ENCODE measurements at regions not wholly inside any gene's neighbourhood (a gene's known extent, or its start where the extent isn't known, plus 50 kb on each side); places are given as distances from the start of the nearest gene placed in this dataset.

DNA sequence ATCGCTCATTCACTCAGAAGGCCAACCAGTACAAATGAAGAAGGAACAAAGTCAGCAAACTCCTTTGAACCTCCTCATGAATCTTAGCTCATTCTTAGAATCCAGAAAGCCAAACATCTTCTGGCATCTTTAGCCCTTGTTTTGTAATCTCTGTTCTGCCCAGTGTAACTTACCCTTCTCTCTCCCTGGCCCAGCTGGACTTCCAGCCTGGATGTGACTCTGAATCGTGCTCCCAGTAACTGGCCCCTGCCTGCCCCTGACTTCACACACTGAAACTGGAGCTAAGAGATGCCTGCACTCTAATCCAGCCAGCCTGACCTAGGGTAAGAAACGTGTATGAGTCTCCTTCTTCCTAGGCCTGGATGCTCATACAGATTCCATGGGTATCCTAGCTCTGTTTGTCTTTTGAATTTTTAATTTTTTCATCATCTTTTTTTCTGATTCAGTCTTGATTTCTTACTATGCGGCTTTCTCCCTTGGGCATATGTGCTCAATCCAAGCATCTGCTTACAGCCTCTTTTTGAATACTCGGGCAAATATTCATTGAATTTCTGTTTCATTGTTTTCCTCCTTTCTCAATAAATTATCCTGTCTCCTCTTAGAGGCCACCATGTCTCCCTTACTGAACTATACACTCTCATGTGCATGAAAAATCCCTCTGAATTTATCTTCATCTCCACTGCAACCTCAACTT, 845.6 kb upstream of the AUTS2 start:
- Histone ChIP-seq H3K4me3 (no peak overlapping the region), H3K4me1 (no peaks in the 10 kb centered on the region), H3K36me3 (no peaks in the 10 kb centered on the region), H3K27me3 (peaks cover 0 to 2% of the 10 kb centered on the region in 2 donors), H3K27ac (no peak overlapping the region), H3K9me3 (no peaks in the 10 kb centered on the region)
- DNase-seq = peak in 1 of 2 donors; percentile 33
- intact Hi-C loops (cut with DNase I; ENCODE audit: low total_unique reads) = no loop called here
- TF ChIP-seq, protein P1, sequence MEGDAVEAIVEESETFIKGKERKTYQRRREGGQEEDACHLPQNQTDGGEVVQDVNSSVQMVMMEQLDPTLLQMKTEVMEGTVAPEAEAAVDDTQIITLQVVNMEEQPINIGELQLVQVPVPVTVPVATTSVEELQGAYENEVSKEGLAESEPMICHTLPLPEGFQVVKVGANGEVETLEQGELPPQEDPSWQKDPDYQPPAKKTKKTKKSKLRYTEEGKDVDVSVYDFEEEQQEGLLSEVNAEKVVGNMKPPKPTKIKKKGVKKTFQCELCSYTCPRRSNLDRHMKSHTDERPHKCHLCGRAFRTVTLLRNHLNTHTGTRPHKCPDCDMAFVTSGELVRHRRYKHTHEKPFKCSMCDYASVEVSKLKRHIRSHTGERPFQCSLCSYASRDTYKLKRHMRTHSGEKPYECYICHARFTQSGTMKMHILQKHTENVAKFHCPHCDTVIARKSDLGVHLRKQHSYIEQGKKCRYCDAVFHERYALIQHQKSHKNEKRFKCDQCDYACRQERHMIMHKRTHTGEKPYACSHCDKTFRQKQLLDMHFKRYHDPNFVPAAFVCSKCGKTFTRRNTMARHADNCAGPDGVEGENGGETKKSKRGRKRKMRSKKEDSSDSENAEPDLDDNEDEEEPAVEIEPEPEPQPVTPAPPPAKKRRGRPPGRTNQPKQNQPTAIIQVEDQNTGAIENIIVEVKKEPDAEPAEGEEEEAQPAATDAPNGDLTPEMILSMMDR (IDR thresholded peaks at IDR 0.05) = no peak

DNA sequence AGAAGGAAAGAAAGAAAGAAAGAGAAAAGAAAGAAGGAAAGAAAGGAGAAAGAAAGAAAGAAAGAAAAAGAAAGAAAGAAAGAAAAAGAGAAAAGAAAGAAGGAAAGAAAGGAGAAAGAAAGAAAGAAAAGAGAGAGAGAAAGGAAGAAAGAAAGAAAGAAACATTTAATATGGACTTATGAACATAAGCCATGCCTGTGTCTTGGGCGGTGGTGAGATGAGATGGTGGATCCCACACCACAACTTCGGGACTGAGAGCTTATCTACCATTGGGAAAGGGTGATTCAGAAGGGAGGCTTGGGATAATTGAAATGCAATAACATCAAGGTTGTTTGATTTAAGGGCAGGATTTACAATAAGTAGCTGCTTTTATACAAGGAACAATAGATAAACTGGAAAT, 843.9 kb upstream of the AUTS2 start:
- no peak for DNase-seq
- H3K4me3 ChIP-seq = no peak overlapping the region
- no peaks in the 10 kb centered on the region for H3K9me3 ChIP-seq
- TF ChIP-seq, protein P1 (IDR thresholded peaks at IDR 0.05) = no peak
- intact Hi-C loops (cut with DNase I; ENCODE audit: low total_unique reads) = no loop called here
- no peaks in the 10 kb centered on the region for H3K36me3 ChIP-seq
- no peak overlapping the region for H3K27ac ChIP-seq
- no peaks in the 10 kb centered on the region for H3K27me3 ChIP-seq
- no peaks in the 10 kb centered on the region for H3K4me1 ChIP-seq

DNA sequence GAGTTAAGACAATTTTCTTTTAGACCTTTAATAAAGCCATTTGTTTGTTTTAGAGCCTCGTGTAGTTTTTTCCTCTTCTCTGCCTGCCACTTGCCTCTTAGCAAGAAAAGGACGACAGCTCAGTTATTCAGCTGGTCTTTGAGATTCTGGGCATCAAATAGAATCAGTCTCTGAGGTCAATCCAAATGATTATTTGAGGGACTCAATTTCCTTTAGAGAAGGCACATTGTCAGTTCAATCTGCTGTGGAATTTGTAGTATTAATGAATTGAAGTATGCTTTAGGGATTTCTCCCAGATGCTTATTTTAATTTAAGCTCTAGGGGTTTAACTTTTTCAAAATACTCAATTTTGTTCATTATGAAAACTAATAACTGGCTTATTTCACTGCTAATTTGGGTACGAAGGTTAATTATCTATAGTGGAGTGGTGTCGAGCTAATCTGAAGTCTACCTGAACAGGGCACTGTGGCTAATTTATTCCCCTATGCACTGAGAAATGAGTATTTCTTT, 841.2 kb upstream of the AUTS2 start:
- H3K27ac ChIP-seq = no peak overlapping the region
- no peaks in the 10 kb centered on the region for H3K9me3 ChIP-seq
- no peaks in the 10 kb centered on the region for H3K4me1 ChIP-seq
- H3K27me3 ChIP-seq = no peaks in the 10 kb centered on the region
- no peak for DNase-seq
- H3K4me3 ChIP-seq = no peak overlapping the region
- no peaks in the 10 kb centered on the region for H3K36me3 ChIP-seq
- TF ChIP-seq, protein P1 (IDR thresholded peaks at IDR 0.05) = no peak
- intact Hi-C loops (cut with DNase I; ENCODE audit: low total_unique reads) = no loop called here

DNA sequence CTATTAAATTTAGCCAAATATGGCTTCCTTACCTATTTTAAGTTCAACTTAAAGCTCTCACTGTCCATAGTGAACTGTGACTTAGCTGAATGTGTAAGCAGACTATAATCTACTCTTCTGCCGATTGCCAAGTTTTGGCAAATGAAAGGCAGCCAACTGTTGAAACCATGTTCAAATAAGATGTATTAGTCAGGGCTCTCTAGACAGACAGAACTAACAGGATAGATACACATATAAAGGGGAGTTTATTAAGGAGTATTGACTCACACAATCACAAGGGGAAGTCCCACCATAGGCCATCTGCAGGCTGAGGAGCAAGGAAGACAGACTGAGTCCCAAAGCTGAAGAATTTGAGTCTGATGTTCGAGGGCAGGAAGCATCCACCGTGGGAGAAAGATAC, 837.7 kb upstream of the AUTS2 start:
- Histone ChIP-seq H3K4me3 (no peak overlapping the region), H3K36me3 (no peaks in the 10 kb centered on the region), H3K27ac (no peak overlapping the region), H3K27me3 (no peaks in the 10 kb centered on the region), H3K4me1 (no peaks in the 10 kb centered on the region), H3K9me3 (peaks cover 0 to 9% (median 3%) of the 10 kb centered on the region in 3 donors)
- intact Hi-C loops (cut with DNase I; ENCODE audit: low total_unique reads) = no loop called here
- TF ChIP-seq, protein P1 (IDR thresholded peaks at IDR 0.05) = no peak
- no peak for DNase-seq

DNA sequence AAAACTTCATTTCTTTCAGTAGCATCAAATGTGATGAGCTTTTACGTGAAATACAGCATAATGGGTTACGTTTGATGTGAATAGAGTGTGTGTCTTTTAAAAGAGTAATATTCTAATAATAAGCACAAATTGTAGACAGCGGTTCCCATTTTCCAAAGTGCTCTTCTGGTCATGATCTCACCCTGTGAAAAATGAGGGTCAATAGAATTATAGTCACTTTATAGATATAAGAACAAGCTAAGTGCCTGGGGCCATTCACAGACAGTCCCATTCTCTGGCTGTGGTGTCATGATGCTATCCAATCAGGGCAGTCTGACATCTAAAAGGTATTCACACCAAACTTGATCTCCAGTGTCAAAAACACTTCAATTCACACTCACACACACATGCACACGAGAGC, 830.8 kb upstream of the AUTS2 start:
- Histone ChIP-seq H3K27ac (no peak overlapping the region), H3K4me1 (no peaks in the 10 kb centered on the region), H3K9me3 (peaks cover 0 to 6% (median 3%) of the 10 kb centered on the region in 3 donors), H3K36me3 (no peaks in the 10 kb centered on the region), H3K27me3 (no peaks in the 10 kb centered on the region), H3K4me3 (no peak overlapping the region)
- no peak for DNase-seq
- intact Hi-C loops (cut with DNase I; ENCODE audit: low total_unique reads) = no loop called here
- TF ChIP-seq, protein P1 (IDR thresholded peaks at IDR 0.05) = no peak
